H9 (cell line): ENCODE measurements at regions not wholly inside any gene's neighbourhood (a gene's known extent, or its start where the extent isn't known, plus 50 kb on each side); places are given as distances from the start of the nearest gene placed in this dataset.

ENCODE experiments used
- DNase-seq: peaks from one replicate; pipeline ENCODE4 v3.0.0-alpha.2; 2017
- H2AFZ ChIP-seq: one replicate; pipeline ENCODE4 v1.6.1; 2013; ENCODE audit warnings: mild to moderate bottlenecking, low read length, control low read depth, moderate library complexity
- H2AK5ac ChIP-seq: 2 replicates; pipeline ENCODE4 v1.6.1; 2013; ENCODE audit warnings: low read length, control low read depth, mixed read lengths; ENCODE audit not compliant: insufficient read length
- H2BK120ac ChIP-seq: one replicate; pipeline ENCODE4 v1.6.1; 2013; ENCODE audit warnings: low read depth, mild to moderate bottlenecking, low read length, control low read depth, inconsistent platforms; ENCODE audit not compliant: poor library complexity, severe bottlenecking
- H2BK12ac ChIP-seq: 2 replicates; pipeline ENCODE4 v1.6.1; 2013; ENCODE audit warnings: low read length, control low read depth, mixed read lengths, low read depth; ENCODE audit not compliant: insufficient read length
- H2BK15ac ChIP-seq: 2 replicates; pipeline ENCODE4 v1.6.1; 2013; ENCODE audit warnings: low read depth, low read length, control low read depth
- H2BK20ac ChIP-seq: one replicate; pipeline ENCODE4 v1.6.1; 2013; ENCODE audit warnings: low read depth, mild to moderate bottlenecking, low read length, control low read depth, inconsistent platforms; ENCODE audit not compliant: poor library complexity, severe bottlenecking
- H2BK5ac ChIP-seq: 2 replicates; pipeline ENCODE4 v1.6.1; 2013; ENCODE audit warnings: low read length, control low read depth, mixed read lengths; ENCODE audit not compliant: insufficient read length
- H3K14ac ChIP-seq: 2 replicates; pipeline ENCODE4 v1.6.1; 2013; ENCODE audit warnings: low read length, control low read depth; ENCODE audit not compliant: insufficient read depth
- H3K18ac ChIP-seq: 2 replicates; pipeline ENCODE4 v1.6.1; 2013; ENCODE audit warnings: low read depth, mild to moderate bottlenecking, mixed read lengths, low read length, control low read depth; ENCODE audit not compliant: insufficient read length
- H3K23ac ChIP-seq: 2 replicates; pipeline ENCODE4 v1.6.1; 2013; ENCODE audit warnings: low read length, control low read depth, mixed read lengths, low read depth; ENCODE audit not compliant: insufficient read length
- H3K23me2 ChIP-seq: 2 replicates; pipeline ENCODE4 v1.6.1; 2013; ENCODE audit warnings: low read depth, mild to moderate bottlenecking, mixed read lengths, low read length, control low read depth; ENCODE audit not compliant: insufficient read length, poor library complexity, severe bottlenecking
- H3K27ac ChIP-seq: 2 replicates; pipeline ENCODE4 v1.5.1; 2013; ENCODE audit warnings: low read length, control low read depth, mixed read lengths, low read depth; ENCODE audit not compliant: insufficient read length
- H3K27me3 ChIP-seq: 2 replicates; pipeline ENCODE4 v1.6.1; 2013; ENCODE audit warnings: low read length, control low read depth, inconsistent platforms; ENCODE audit not compliant: insufficient read depth
- H3K4ac ChIP-seq: 2 replicates; pipeline ENCODE4 v1.6.1; 2013; ENCODE audit warnings: low read depth, mild to moderate bottlenecking, control low read depth, inconsistent platforms, low read length, moderate library complexity
- H3K4me1 ChIP-seq: 2 replicates; pipeline ENCODE4 v1.6.1; 2013; ENCODE audit warnings: low read length, control low read depth, inconsistent platforms; ENCODE audit not compliant: insufficient read depth
- H3K4me2 ChIP-seq: 2 replicates; pipeline ENCODE4 v1.6.1; 2013; ENCODE audit warnings: low read length, control low read depth, mixed read lengths; ENCODE audit not compliant: insufficient read length, insufficient read depth
- H3K56ac ChIP-seq: 2 replicates; pipeline ENCODE4 v1.6.1; 2013; ENCODE audit warnings: low read depth, mild to moderate bottlenecking, mixed read lengths, low read length, control low read depth; ENCODE audit not compliant: insufficient read length
- H3K79me1 ChIP-seq: 2 replicates; pipeline ENCODE4 v1.6.1; 2013; ENCODE audit warnings: low read depth, mild to moderate bottlenecking, moderate library complexity, low read length, control low read depth, inconsistent platforms; ENCODE audit not compliant: insufficient read depth, poor library complexity, severe bottlenecking
- H3K79me2 ChIP-seq: 2 replicates; pipeline ENCODE4 v1.6.1; 2013; ENCODE audit warnings: low read length, control low read depth, inconsistent platforms; ENCODE audit not compliant: insufficient read depth
- H3K9ac ChIP-seq: 2 replicates; pipeline ENCODE4 v1.6.1; 2013; ENCODE audit warnings: low read length, control low read depth, mixed read lengths; ENCODE audit not compliant: insufficient read length; ENCODE audit errors: extremely low read depth
- H3K9me3 ChIP-seq: one replicate; pipeline ENCODE4 v1.6.1; 2013; ENCODE audit warnings: low read depth, low read length, inconsistent platforms; ENCODE audit not compliant: control insufficient read depth
- H3T11ph ChIP-seq: one replicate; pipeline ENCODE4 v1.6.1; 2013; ENCODE audit warnings: mild to moderate bottlenecking, low read length, control low read depth, inconsistent platforms
- H4K20me1 ChIP-seq: one replicate; pipeline ENCODE4 v1.6.1; 2013; ENCODE audit not compliant: control insufficient read depth, insufficient read length, insufficient read depth
- H4K5ac ChIP-seq: 2 replicates; pipeline ENCODE4 v1.6.1; 2013; ENCODE audit warnings: low read depth, mild to moderate bottlenecking, mixed read lengths, low read length, control low read depth; ENCODE audit not compliant: insufficient read length
- H4K8ac ChIP-seq: replicated peaks from 2 replicates; pipeline ENCODE4 v1.6.1; 2013; ENCODE audit warnings: low read length, control low read depth, mixed read lengths, low read depth; ENCODE audit not compliant: insufficient read length
- H4K91ac ChIP-seq: 2 replicates; pipeline ENCODE4 v1.6.1; 2013; ENCODE audit warnings: low read depth, mild to moderate bottlenecking, moderate library complexity, mixed read lengths, low read length, control low read depth; ENCODE audit not compliant: insufficient read length
- H3K27ac Mint-ChIP-seq, 3 experiments: 2 replicates in 2 of 3; 3 replicates in 1 of 3; pipeline ENCODE4 v1.8.0; 2020 to 2021; ENCODE audit warnings: mixed read lengths in 3 of 3, mild to moderate bottlenecking in 1 of 3, moderate library complexity in 1 of 3
- H3K27me3 Mint-ChIP-seq: 2 replicates; pipeline ENCODE4 v1.8.0; 2021; ENCODE audit warnings: low read depth, mild to moderate bottlenecking, moderate library complexity, mixed read lengths
- H3K36me3 Mint-ChIP-seq, 3 experiments: 2 replicates in 2 of 3; 3 replicates in 1 of 3; pipeline ENCODE4 v1.8.0; 2020 to 2021; ENCODE audit warnings: low read depth in 3 of 3, mixed read lengths in 3 of 3; ENCODE audit not compliant: insufficient read depth in 1 of 3
- H3K4me1 Mint-ChIP-seq, 2 experiments: 2 replicates each; pipeline ENCODE4 v1.8.0; 2020; ENCODE audit warnings: mixed read lengths in 2 of 2
- H3K4me3 Mint-ChIP-seq, 2 experiments: 2 replicates in 1 of 2; 3 replicates in 1 of 2; pipeline ENCODE4 v1.8.0; 2020 to 2021; ENCODE audit warnings: mild to moderate bottlenecking in 2 of 2, mixed read lengths in 2 of 2, moderate library complexity in 1 of 2
- H3K9me3 Mint-ChIP-seq, 2 experiments: 2 replicates in 1 of 2; 3 replicates in 1 of 2; pipeline ENCODE4 v1.8.0; 2020; ENCODE audit warnings: mild to moderate bottlenecking in 2 of 2, mixed read lengths in 2 of 2, moderate library complexity in 1 of 2
- CTCF ChIP-seq: fragments of 200-600 bp; sonication (generic); conservative IDR thresholded peaks from 3 replicates; pipeline ENCODE4 v1.8.0; 2021; ENCODE audit warnings: antibody characterized with exemption, mild to moderate bottlenecking
- WGBS: extraction: QIAGEN DNeasy Blood & Tissue Kit; methylation state at CpG from one replicate; pipeline ENCODE4 v1.1.7; 2013; ENCODE audit warnings: missing lambda C conversion rate, low lambda C conversion rate, mixed read lengths; ENCODE audit not compliant: insufficient read length; ENCODE audit errors: extremely low coverage; 5-methylcytosine and 5-hydroxymethylcytosine counted together

- H2AK5ac ChIP-seq = no peak overlapping the region
- no peak overlapping the region for H2BK5ac ChIP-seq
- H3K36me3 Mint-ChIP-seq = no peaks in the 10 kb centered on the region; a peak in 1 of 7 replicates
- 0 out of 5 replicates have a peak, but pooled peaks cover 0 to 2% of the 10 kb centered on the region in 2 experiments for H3K9me3 Mint-ChIP-seq
- no peak overlapping the region for H4K8ac ChIP-seq
- no peaks in the 10 kb centered on the region for H4K20me1 ChIP-seq
- no peak overlapping the region for H3K18ac ChIP-seq
- no peak overlapping the region for H4K91ac ChIP-seq
- H4K5ac ChIP-seq = no peak overlapping the region
- H3K56ac ChIP-seq = no peak overlapping the region
- no peak overlapping the region for H3K4me3 Mint-ChIP-seq
- no peak overlapping the region for H2AFZ ChIP-seq
- no peak overlapping the region for H3K27ac Mint-ChIP-seq
- H2BK15ac ChIP-seq = no peak overlapping the region
- no peak overlapping the region for H2BK20ac ChIP-seq
- H3K9me3 ChIP-seq = no peaks in the 10 kb centered on the region
- H3T11ph ChIP-seq = no peak overlapping the region
- no peaks in the 10 kb centered on the region for H3K4me1 ChIP-seq
- TF ChIP-seq CTCF = no peak
- peaks cover 11 to 14% of the 10 kb centered on the region in 2 experiments for H3K4me1 Mint-ChIP-seq
- no peak overlapping the region for H3K23ac ChIP-seq
- no peak overlapping the region for H3K4me2 ChIP-seq
- H3K23me2 ChIP-seq = no peaks in the 10 kb centered on the region
- no peak overlapping the region for H3K27ac ChIP-seq
- no peaks in the 10 kb centered on the region for H3K79me2 ChIP-seq
- no peak for DNase-seq
- no peak overlapping the region for H2BK12ac ChIP-seq
- WGBS = no CpG with 5 or more reads among the region's 5 CpGs
- H3K27me3 Mint-ChIP-seq = peaks cover 6% of the 10 kb centered on the region
- H3K79me1 ChIP-seq = no peaks in the 10 kb centered on the region
- no peaks in the 10 kb centered on the region for H3K27me3 ChIP-seq
- no peak overlapping the region for H3K14ac ChIP-seq
- H3K9ac ChIP-seq = no peak overlapping the region
- no peak overlapping the region for H3K4ac ChIP-seq
- H2BK120ac ChIP-seq = no peak overlapping the region
Measured at GRCh38 chr3:34362910-34363309, 564.5 kb downstream of the PDCD6IP start.
